Stomach (tissue), 8 donors: ENCODE measurements at regions not wholly inside any gene's neighbourhood (a gene's known extent, or its start where the extent isn't known, plus 50 kb on each side); places are given as distances from the start of the nearest gene placed in this dataset.

Experiments used
- DNase-seq, 2 donors: peaks; one replicate each; pipeline versions ENCODE4 v3.0.0 to v3.0.0-alpha.2; 2013 to 2019
- H3K27ac ChIP-seq, 5 donors: fragments of 200-600 bp in 4 of 5; sonication (generic) in 4 of 5; one replicate each; pipeline ENCODE4 v1.5.1; 2013 to 2019; ENCODE audit warnings: mild to moderate bottlenecking in 1 of 5, moderate library complexity in 1 of 5
- H3K27me3 ChIP-seq, 3 donors: fragments of 200-600 bp; sonication (generic); one replicate each; pipeline ENCODE4 v1.5.1; 2017 to 2019; ENCODE audit warnings: mixed run types in 1 of 3
- H3K36me3 ChIP-seq, 4 donors: fragments of 200-600 bp; sonication (generic); 1 replicate in 3 of 4; 2 replicates in 1 of 4; pipeline ENCODE4 v1.5.1; 2016 to 2019
- H3K4me1 ChIP-seq, 4 donors: fragments of 200-600 bp; sonication (generic); one replicate each; pipeline ENCODE4 v1.5.1; 2016 to 2019
- H3K4me3 ChIP-seq, 4 donors: fragments of 200-600 bp; sonication (generic) in 3 of 4; one replicate each; pipeline ENCODE4 v1.5.1; 2016 to 2019; ENCODE audit warnings: mild to moderate bottlenecking in 1 of 4
- H3K9me3 ChIP-seq, 4 donors: fragments of 200-600 bp; sonication (generic); one replicate each; pipeline ENCODE4 v1.5.1; 2016 to 2019
- EP300 ChIP-seq: sonication (generic); formaldehyde crosslinking; IDR thresholded peaks from one replicate; pipeline ENCODE4 v1.6.1; 2017; ENCODE audit warnings: antibody characterized with exemption
- POLR2A ChIP-seq, 4 donors: fragments of 450-650 bp; IDR thresholded peaks; one replicate each; pipeline ENCODE4 v1.6.1; 2016; ENCODE audit warnings: antibody characterized with exemption in 4 of 4, control low read depth in 2 of 4, mild to moderate bottlenecking in 1 of 4, moderate library complexity in 1 of 4
- POLR2AphosphoS5 ChIP-seq, 3 donors: sonication (generic); formaldehyde crosslinking; IDR thresholded peaks; one replicate each; pipeline ENCODE4 v1.6.1; 2016; ENCODE audit warnings: antibody characterized with exemption in 3 of 3
- WGBS, 5 donors: extraction: QIAGEN DNeasy Blood & Tissue Kit in 3 of 5; methylation state at CpG; one replicate each; pipeline versions ENCODE4 v1.1.5 to v1.1.7; 2013 to 2018; 5-methylcytosine and 5-hydroxymethylcytosine counted together
- intact Hi-C: fragments of 100-400 bp; cut with DNase I; formaldehyde crosslinking; loops from one replicate; pipeline ENCODE4 v1.15.1; 2023; ENCODE audit warnings: low total_unique reads
- TF ChIP-seq, protein P1 (sequence below), 7 experiments: fragments of 450-650 bp in 4 of 7; fragments of 200-600 bp in 3 of 7; sonication (generic) in 3 of 7; IDR thresholded peaks; one replicate each; pipeline ENCODE4 v1.5.1; 2016 to 2019; ENCODE audit warnings: antibody characterized with exemption in 7 of 7, control low read depth in 2 of 7, mild to moderate bottlenecking in 1 of 7
- donor health status: healthy with polysubstance abuse.
- donor health status: Bipolar disorder and iron deficiency.
- donor health status: healthy.

- Histone ChIP-seq H3K27ac (no peak overlapping the region), H3K9me3 (peaks cover 0 to 7% (median 3%) of the 10 kb centered on the region in 4 donors), H3K36me3 (no peaks in the 10 kb centered on the region), H3K4me3 (no peak overlapping the region), H3K27me3 (no peaks in the 10 kb centered on the region), H3K4me1 (peaks cover 0 to 9% (median 0%) of the 10 kb centered on the region in 4 donors)
- WGBS, 5 donors, result 34 to 85% (median 63%) methylated on average over 2 of the region's 2 CpGs
- no peak for DNase-seq
- TF ChIP-seq POLR2AphosphoS5 (IDR thresholded peaks at IDR 0.05), result no peak
- no peak for TF ChIP-seq EP300
- TF ChIP-seq, protein P1, sequence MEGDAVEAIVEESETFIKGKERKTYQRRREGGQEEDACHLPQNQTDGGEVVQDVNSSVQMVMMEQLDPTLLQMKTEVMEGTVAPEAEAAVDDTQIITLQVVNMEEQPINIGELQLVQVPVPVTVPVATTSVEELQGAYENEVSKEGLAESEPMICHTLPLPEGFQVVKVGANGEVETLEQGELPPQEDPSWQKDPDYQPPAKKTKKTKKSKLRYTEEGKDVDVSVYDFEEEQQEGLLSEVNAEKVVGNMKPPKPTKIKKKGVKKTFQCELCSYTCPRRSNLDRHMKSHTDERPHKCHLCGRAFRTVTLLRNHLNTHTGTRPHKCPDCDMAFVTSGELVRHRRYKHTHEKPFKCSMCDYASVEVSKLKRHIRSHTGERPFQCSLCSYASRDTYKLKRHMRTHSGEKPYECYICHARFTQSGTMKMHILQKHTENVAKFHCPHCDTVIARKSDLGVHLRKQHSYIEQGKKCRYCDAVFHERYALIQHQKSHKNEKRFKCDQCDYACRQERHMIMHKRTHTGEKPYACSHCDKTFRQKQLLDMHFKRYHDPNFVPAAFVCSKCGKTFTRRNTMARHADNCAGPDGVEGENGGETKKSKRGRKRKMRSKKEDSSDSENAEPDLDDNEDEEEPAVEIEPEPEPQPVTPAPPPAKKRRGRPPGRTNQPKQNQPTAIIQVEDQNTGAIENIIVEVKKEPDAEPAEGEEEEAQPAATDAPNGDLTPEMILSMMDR (IDR thresholded peaks at IDR 0.05), result no peak
- no peak for TF ChIP-seq POLR2A (IDR thresholded peaks at IDR 0.05)
- intact Hi-C loops, result no loop called here
These were observed 92.8 kb upstream of the PPP2R5A start for GRCh38 chr1:212192261-212192998.

DNA sequence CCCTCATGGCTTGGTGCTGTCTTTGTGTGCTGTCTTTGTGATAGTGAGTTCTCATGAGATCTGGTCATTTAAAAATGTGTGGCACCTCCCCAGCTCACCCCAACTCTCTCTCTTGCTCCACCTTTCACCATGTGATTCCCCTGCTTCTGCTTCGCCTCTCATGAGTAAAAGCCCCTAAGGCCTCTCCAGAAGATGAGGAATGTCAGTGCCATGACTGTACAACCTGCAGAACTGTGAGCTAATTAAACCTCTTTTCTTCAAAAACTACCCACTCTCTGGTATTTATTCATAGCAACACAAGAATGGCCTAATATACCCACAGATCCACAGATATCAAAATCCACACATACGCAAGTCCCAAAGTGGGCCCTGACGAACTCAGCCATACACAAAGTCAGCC is 88.9 kb upstream of the PPP2R5A start:
- Histone ChIP-seq H3K9me3 (peaks cover 0 to 12% (median 3%) of the 10 kb centered on the region in 4 donors), H3K27ac (no peak overlapping the region), H3K4me3 (no peak overlapping the region), H3K4me1 (no peaks in the 10 kb centered on the region), H3K27me3 (no peaks in the 10 kb centered on the region), H3K36me3 (no peaks in the 10 kb centered on the region)
- 92 to 99% (median 96%) methylated on average over 3 of the region's 3 CpGs for WGBS, 5 donors
- intact Hi-C loops, result no loop called here
- TF ChIP-seq EP300, result no peak
- no peak for TF ChIP-seq POLR2AphosphoS5 (IDR thresholded peaks at IDR 0.05)
- no peak for TF ChIP-seq POLR2A (IDR thresholded peaks at IDR 0.05)
- TF ChIP-seq, protein P1 (IDR thresholded peaks at IDR 0.05), result no peak
- DNase-seq, result no peak

DNA sequence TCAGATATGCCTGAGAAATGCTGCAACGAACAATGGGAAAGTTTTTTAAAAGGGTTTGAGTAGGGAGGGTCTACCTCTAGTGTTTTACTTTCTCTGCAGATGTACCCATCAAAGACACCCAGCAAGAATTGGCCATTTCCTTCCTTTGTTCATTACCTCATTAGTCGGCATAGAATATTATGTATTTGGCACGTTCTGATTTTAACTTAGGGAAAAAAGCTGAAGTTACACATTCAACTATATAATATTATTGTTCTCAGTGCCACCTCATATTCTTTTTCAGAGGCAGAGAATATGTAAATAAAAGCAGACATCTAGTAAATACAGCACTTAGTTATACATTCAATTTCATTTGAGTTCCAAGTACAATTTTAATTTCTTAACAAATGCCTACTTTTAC is 83.7 kb upstream of the PPP2R5A start:
- Histone ChIP-seq H3K4me3 (no peak overlapping the region), H3K36me3 (no peaks in the 10 kb centered on the region), H3K9me3 (peaks cover 0 to 6% (median 0%) of the 10 kb centered on the region in 4 donors), H3K27me3 (no peaks in the 10 kb centered on the region), H3K27ac (no peak overlapping the region), H3K4me1 (peaks cover 0 to 4% (median 2%) of the 10 kb centered on the region in 4 donors)
- WGBS, 5 donors, result 74 to 82% (median 78%) methylated on average over 3 of the region's 3 CpGs
- no peak for DNase-seq
- intact Hi-C loops, result no loop called here
- TF ChIP-seq POLR2A (IDR thresholded peaks at IDR 0.05), result no peak
- TF ChIP-seq EP300, result no peak
- TF ChIP-seq, protein P1 (IDR thresholded peaks at IDR 0.05), result no peak
- TF ChIP-seq POLR2AphosphoS5 (IDR thresholded peaks at IDR 0.05), result no peak

DNA sequence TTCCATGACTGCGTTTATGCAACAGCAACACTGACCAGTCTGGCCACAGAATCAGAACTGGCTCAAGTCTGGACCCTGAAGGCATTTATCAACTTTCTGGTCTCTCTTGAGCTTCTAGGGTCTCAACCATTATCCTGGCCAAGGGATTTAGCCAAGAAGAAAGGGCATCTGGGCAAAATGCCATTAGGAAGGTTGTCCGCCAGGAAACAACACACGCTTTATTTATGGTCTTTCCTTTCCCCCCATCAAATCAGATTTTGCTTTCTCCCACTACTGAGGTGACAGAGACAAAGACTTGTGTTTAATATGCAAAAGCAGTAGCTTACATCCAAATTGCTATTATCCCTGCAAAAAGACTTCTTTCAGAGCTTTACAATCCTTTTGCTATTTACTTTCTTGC is 81.6 kb upstream of the PPP2R5A start:
- no peak overlapping the region for H3K4me3 ChIP-seq
- no peak for TF ChIP-seq EP300
- no peaks in the 10 kb centered on the region for H3K27me3 ChIP-seq
- H3K9me3 ChIP-seq, result peaks cover 0 to 6% (median 0%) of the 10 kb centered on the region in 4 donors
- intact Hi-C loops, result no loop called here
- H3K36me3 ChIP-seq, result no peaks in the 10 kb centered on the region
- no peak for DNase-seq
- peaks cover 0 to 4% (median 2%) of the 10 kb centered on the region in 4 donors for H3K4me1 ChIP-seq
- no peak overlapping the region for H3K27ac ChIP-seq
- 79 to 84% (median 81%) methylated on average over 3 of the region's 3 CpGs for WGBS, 5 donors

GRCh38 chr1:212205006-212205405 is 80.2 kb upstream of the PPP2R5A start:
- Histone ChIP-seq H3K27ac (no peak overlapping the region), H3K4me1 (peaks cover 0 to 7% (median 3%) of the 10 kb centered on the region in 4 donors), H3K4me3 (no peak overlapping the region), H3K9me3 (peaks cover 0 to 6% (median 0%) of the 10 kb centered on the region in 4 donors), H3K27me3 (no peaks in the 10 kb centered on the region), H3K36me3 (no peaks in the 10 kb centered on the region)
- no peak for TF ChIP-seq POLR2AphosphoS5 (IDR thresholded peaks at IDR 0.05)
- TF ChIP-seq EP300, result no peak
- no peak for TF ChIP-seq POLR2A (IDR thresholded peaks at IDR 0.05)
- TF ChIP-seq, protein P1 (IDR thresholded peaks at IDR 0.05), result no peak
- no peak for DNase-seq
- 95 to 100% (median 97%) methylated on average over 1 of the region's 1 CpG for WGBS, 5 donors
- intact Hi-C loops, result no loop called here
